ENCODE measurements at regions not wholly inside any gene's neighbourhood (a gene's known extent, or its start where the extent isn't known, plus 50 kb on each side); places are given as distances from the start of the nearest gene placed in this dataset.
"Not testable (repeated sequence)": the region's sequence is repeated elsewhere in the genome, so short reads cannot be mapped to it uniquely, and the experiment has no call there.

- not testable (repeated sequence) for H3K27me3 ChIP-seq, H3K9me3 ChIP-seq, DNase-seq, H3K4me3 ChIP-seq, H3K36me3 ChIP-seq
Observed at GRCh38 chr20:30893346-30894314, 363.8 kb upstream of the DEFB115 start.

DNA sequence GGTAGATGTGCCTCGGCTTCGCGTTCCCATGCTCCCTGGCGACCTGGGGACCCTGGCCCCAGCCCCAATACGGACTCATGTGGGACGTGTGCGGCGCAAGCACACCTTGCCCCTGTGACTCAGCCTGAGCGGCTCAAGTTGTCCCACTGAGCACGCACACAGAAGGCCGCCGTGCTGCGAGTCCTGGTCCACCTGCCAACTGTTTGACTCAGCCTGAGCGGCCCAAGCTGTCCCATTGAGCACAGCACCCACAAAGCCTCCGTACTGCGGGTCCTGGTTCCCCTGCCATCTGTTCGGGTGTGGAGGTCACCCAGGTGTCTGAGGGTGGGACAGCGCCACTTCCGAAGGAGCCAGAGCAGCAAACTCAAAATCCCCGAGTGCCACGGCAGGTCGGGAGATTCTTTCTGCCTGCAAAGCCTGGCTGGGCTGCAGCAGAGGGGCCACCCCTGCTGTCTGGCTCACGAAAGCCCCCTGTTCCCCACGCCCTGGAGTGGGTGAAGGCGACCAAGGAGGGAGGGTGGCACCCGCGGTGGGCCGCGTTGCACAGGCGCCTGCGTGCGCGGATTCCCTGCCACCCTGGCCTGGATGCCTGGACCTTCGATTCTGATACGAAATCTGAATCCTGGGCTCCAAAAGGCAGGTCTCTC is 362.6 kb upstream of the DEFB115 start:
- not testable (repeated sequence) for H3K9me3 ChIP-seq, H3K27me3 ChIP-seq, H3K36me3 ChIP-seq, DNase-seq, H3K4me3 ChIP-seq

DNA sequence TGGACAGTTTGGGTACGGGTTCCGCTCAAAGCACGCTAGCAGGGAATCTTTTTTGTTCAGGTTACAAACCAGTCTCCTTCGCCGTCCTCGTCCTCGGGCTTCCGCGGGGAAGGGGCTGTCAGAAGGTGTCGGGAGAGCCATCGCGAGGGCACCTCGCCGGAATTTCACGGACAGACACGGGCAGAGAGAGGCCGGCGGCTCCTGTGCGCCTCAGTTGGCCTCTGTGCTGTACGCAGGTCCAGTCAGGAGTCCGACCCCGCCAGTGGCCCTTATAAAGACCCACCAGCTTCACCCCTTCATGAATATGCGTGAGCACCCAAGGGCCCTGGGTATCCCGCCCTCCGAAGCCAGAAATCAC is 362.1 kb upstream of the DEFB115 start:
- not testable (repeated sequence) for H3K27me3 ChIP-seq, DNase-seq, H3K4me3 ChIP-seq, H3K9me3 ChIP-seq, H3K36me3 ChIP-seq

GRCh38 chr20:30899370-30900079 is 357.9 kb upstream of the DEFB115 start:
- not testable (repeated sequence) for H3K27me3 ChIP-seq, H3K4me3 ChIP-seq, H3K9me3 ChIP-seq, DNase-seq, H3K36me3 ChIP-seq

DNA sequence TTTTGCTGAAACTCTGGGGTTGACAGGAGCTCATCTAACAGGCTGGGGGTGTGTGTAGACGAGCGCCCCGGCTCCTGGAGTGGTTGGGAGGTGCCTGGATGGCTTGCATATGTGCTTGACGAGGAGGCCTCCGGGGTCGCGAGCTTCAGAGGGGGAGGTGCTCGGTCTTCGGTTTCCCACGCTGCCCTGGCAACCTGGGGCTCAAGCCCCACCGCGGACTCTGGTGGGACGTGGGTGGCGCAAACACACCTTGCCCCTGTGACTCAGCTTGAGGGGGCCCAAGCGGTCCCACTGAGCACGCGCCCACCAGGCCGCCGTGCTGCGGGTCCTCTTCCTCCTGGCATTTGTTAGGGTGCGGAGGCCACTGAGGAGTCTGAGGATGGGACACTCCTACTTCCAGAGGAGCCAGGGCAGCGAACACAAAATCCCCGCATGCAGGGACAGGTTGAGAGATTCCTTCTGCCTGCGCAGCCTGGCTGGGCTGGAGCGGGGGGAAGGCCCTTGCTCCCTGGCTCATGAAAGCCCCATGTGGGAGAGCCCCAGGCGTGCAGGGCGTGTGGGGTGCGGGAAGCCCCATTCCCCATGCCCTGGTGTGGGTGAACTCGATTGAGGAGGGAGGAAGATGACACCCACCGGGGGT is 357.3 kb upstream of the DEFB115 start:
- H3K27me3 ChIP-seq, DNase-seq, H3K36me3 ChIP-seq, H3K4me3 ChIP-seq, H3K9me3 ChIP-seq: not testable (repeated sequence)

DNA sequence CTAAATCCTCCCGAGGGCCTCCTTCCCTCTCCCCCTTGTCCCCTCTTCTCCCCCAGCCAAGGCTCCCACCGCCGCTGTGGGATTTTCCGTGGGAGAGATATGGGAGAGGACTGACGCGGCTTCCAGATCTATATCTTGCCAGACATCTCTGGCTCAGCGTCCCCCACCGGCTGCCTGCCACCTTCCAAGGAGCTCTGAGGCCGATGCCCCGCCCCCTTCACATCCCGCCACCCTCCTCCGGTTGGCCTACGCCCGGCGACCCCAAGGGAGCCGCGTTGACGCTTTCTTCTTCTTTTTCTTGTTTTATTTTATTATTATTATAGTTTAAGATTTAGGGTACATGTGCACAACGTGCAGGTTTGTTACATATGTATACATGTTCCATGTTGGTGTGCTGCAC is 352.2 kb upstream of the DEFB115 start:
- H3K36me3 ChIP-seq, H3K4me3 ChIP-seq, DNase-seq, H3K9me3 ChIP-seq, H3K27me3 ChIP-seq: not testable (repeated sequence)

- no peak overlapping the region for H3K4me3 ChIP-seq
- no peaks in the 10 kb centered on the region for H3K9me3 ChIP-seq
- DNase-seq = no peak
- H3K27me3 ChIP-seq = no peaks in the 10 kb centered on the region
- no peaks in the 10 kb centered on the region for H3K36me3 ChIP-seq
Observed at GRCh38 chr20:30910937-30911725, 346.3 kb upstream of the DEFB115 start.

DNA sequence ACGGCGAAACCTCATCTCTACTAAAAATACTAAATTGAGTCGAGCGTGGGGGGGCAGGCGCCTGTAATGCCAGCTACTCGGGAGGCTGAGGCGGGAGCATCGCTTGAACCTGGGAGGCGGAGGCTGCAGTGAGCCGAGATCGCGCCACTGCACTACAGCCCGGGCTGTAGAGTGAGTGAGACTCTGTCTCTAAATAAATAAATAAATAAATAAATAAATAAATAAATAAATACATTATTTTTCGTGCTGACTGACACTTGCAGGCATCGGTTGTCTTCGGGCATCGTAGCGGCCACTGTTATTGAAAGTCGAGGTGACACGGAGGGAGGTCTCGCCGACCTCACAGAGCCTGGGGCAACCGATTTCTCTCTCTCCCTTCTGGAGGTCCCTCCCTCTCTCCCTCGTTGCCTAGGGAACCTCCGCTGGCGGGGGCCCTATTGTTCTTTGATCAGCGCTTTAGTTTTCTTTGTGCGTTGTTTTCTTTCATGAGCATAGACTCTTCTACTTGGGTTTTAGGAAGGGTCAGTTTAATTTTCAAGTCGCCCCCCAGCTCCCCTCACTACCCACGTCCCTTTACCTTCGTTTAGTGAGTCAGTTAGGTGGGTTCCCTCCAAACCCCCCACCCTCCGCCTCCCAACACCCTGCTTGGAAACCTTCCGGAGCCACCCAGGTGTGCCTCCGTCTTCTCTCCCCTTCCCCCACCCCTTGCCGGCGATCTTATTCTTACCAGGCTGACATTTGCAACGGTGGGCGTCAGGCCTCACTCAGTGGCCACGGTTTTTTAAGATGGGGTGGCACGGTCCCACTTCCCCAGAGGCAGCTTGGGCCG is 345.4 kb upstream of the DEFB115 start:
- H3K27me3 ChIP-seq, H3K4me3 ChIP-seq, DNase-seq, H3K9me3 ChIP-seq, H3K36me3 ChIP-seq: not testable (repeated sequence)

DNA sequence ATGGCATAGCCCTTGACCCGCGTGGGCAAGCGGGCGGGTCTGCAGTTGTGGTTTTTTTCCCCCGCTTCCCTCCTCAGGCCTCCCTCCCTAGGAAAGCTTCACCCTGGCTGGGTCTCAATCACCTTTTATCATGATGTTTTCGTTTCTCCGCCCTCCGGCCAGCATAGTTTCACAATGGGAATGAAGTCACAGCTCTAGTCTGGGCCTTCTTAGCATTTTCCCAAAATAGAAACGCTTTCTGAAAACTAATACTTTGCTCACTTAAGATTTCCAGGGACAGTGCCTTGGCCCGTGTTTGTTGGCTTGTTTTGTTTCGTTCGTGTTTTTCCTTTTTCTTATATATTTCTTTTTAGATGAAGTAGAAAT is 344.8 kb upstream of the DEFB115 start:
- not testable (repeated sequence) for H3K9me3 ChIP-seq, H3K4me3 ChIP-seq, H3K27me3 ChIP-seq, H3K36me3 ChIP-seq, DNase-seq

- not testable (repeated sequence) for H3K27me3 ChIP-seq, H3K4me3 ChIP-seq, H3K36me3 ChIP-seq, DNase-seq, H3K9me3 ChIP-seq
Observed at GRCh38 chr20:30916404-30916803, 341.1 kb upstream of the DEFB115 start.

DNA sequence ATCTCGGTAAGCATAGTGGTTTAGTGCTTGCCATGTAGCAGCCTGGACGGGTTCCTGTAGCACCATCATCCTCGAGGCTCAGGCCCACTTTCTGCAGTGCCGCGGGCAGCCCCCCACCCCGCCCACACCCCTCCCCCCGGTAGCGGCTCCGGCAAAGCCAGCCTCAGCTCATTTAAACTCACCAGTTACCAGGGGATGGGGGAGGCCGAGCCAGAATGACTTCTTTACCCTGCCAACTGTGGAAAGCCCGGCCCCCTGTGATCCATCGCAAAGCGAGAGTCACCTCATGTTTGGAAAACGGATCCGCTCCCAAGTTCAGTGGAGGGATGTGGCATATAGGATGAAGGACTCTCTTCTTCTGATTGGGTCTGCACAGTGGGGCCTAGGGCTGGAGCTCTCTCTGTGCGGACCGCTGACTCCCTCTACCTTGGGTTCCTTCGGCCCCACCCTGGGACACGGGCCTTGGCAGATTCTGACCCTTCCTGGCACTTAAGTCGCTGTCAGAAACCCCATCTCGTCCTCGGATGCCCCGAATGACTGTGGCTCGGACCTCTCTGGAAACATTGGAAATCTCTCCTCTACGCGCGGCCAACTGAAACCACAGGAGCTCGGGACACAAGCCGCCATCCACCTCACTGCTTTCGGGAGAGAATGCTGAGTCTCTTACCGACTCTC is 337.8 kb upstream of the DEFB115 start:
- Histone ChIP-seq H3K36me3 (no peaks in the 10 kb centered on the region), H3K9me3 (no peaks in the 10 kb centered on the region), H3K4me3 (no peak overlapping the region), H3K27me3 (no peaks in the 10 kb centered on the region)
- no peak for DNase-seq

GRCh38 chr20:30921286-30922071 is 336.0 kb upstream of the DEFB115 start:
- Histone ChIP-seq H3K27me3 (no peaks in the 10 kb centered on the region), H3K36me3 (no peaks in the 10 kb centered on the region), H3K4me3 (no peak overlapping the region), H3K9me3 (peaks cover 3% of the 10 kb centered on the region)
- DNase-seq = no peak

GRCh38 chr20:30922129-30922528 is 335.3 kb upstream of the DEFB115 start:
- Histone ChIP-seq H3K4me3 (no peak overlapping the region), H3K27me3 (no peaks in the 10 kb centered on the region), H3K9me3 (peaks cover 3% of the 10 kb centered on the region), H3K36me3 (no peaks in the 10 kb centered on the region)
- no peak for DNase-seq

- H3K27me3 ChIP-seq = no peaks in the 10 kb centered on the region
Observed at GRCh38 chr20:30937790-30938189, 319.7 kb upstream of the DEFB115 start.

GRCh38 chr20:30949761-30950160 is 307.7 kb upstream of the DEFB115 start:
- no peak for DNase-seq
- H3K4me3 ChIP-seq = no peak overlapping the region
- H3K9me3 ChIP-seq = no peaks in the 10 kb centered on the region
- H3K36me3 ChIP-seq = no peaks in the 10 kb centered on the region
- no peaks in the 10 kb centered on the region for H3K27me3 ChIP-seq

More at GRCh38 chr20:30937790-30938189, 319.7 kb upstream of the DEFB115 start:
- no peak overlapping the region for H3K4me3 ChIP-seq
- H3K36me3 ChIP-seq = no peaks in the 10 kb centered on the region
- DNase-seq = no peak
- no peaks in the 10 kb centered on the region for H3K9me3 ChIP-seq
